ENCODE measurements at regions not wholly inside any gene's neighbourhood (a gene's known extent, or its start where the extent isn't known, plus 50 kb on each side); places are given as distances from the start of the nearest gene placed in this dataset.

GRCh38 chr14:42140001-42140400 is 533.3 kb downstream of the LRFN5 start:
- no peak for TF ChIP-seq EZH2 (IDR thresholded peaks at IDR 0.05; ENCODE audit: low read length, missing control alignments)
- no peak for TF ChIP-seq CTCF (conservative IDR thresholded peaks at IDR 0.05 in 1 of 2, IDR thresholded peaks at IDR 0.05 in 1 of 2; ENCODE audit: low read depth in 1 of 2, low read length in 2 of 2)
